NCI-H748 (cell line): ENCODE measurements at regions not wholly inside any gene's neighbourhood (a gene's known extent, or its start where the extent isn't known, plus 50 kb on each side); places are given as distances from the start of the nearest gene placed in this dataset.

ENCODE experiments used
- DNase-seq: peaks from one replicate; lab custom pipeline; 2025; ENCODE audit not compliant: unreplicated experiment; lab: John Stamatoyannopoulos, UW

DNA sequence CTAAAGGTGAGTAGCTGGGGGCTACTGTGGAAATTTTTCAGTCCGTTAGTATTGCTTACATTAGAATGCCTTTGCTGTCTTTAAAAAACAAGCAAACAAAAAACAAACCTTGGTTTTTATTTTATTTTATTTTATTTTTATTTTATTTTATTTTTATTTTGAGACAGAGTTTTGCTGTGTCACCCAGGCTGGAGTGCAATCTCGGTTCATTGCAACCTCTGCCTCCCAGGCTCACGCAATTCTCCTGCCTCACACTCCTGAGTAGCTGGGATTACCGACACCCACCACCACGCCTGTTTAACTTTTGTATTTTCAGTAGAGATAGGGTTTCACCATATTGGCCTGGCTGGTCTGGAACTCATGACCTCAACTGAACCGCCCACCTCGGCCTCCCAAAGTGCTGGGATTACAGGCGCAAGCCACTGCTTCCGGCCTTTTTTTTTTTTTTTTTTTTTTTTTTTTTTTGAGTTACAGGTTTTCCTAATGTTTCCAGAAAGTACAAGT, 732.6 kb downstream of the KCNJ3 start:
- DNase-seq: no peak

DNA sequence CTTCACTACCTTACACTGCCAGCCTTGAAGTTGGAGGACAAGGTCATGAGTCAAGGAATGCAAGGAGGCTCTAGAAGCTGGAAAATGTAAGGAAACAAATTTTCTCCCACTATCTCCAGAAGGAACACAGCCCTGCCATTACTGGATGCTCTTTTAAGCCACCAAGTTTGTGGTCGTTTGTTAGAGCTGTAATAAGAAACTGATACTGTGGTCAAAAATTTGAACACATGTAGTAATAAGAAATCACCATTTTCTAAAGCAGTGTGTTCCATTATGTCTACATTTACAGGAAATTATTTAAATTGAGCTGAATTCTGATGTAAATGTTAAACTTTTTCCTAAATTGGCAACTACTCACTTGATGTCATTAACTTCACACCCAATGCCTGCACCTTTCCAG, 729.0 kb downstream of the KCNJ3 start:
- DNase-seq: no peak

DNA sequence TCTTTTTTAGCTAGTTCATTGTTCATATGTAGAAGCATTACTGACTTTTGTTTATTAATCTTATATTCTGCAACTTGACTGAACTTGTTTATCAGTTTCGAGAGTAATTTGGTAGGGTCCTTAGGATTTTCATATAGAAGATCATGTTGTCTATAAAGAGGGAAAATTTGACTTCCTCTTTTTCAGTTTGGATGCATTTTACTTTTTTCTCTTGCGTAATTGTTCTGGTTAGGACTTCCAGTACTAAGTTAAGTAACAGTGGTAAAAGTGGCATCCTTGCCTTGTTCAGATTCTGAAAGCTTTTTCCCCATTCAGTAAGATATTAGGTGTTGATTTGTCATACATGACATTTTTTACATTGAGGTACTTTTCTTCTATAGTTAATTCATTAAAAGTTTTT, 726.0 kb downstream of the KCNJ3 start:
- no peak for DNase-seq

DNA sequence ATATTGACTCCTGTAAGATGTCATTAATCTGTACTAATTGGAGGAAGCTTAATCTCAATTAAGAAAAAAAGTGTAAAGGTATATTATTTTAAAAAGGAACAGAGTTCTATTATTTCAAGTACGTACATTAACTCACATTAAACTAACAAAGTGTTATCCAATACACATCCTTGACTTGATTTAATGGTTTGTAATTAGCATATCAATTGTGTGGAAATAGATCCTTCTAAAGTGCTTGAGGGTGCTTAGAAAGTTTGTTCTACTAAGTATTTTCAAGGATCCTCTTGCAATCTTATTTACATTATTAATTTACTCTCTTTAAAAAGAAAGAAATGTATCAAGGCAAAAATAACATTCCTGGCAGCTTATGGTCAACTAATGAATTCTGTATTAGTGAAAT, 720.3 kb downstream of the KCNJ3 start:
- no peak for DNase-seq

DNA sequence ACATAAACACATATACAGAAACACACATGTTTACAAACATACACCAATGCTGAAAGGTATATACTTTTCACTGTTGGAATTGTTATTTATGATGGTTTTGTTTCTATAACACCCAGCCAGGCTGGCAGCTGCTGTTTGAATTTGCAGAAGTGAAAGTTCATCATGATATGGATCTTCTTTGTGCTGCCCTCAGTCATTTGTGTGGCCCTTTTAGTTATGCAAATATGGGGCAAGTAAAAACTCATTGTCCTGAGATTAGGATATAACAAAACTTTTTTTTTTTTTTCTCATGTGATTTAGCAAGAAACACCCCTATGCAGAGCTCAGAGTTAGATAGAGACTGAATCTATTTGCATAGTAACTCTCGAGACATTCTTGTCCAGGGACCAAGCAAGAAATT, 714.1 kb downstream of the KCNJ3 start:
- no peak for DNase-seq

DNA sequence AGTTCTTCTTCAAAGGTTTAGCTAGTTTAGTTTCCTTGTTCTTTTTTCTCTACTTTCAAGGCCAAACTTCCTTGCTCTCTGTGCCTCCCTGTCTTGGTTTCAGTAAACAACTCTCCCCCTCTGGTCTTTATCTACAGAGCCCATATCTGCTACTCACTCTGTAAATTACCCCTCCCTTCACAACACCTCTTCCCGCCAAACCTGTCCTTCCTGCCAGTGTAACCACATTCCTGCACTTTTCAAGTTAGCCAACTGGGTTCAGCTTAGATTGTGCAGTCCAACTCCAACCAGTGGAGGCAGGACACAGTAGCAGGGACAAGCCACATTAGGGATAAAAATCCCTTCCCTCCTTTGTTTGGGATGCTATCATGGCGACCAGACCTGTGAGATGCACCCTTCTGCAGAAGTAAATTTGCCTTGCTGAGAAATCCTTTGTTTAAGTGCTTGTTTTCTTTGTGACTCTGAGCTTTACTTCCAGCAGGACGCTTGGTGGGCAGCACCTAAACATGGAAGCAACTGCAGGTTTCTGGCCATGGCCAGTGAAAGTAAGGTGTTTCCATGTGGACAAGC, 706.0 kb downstream of the KCNJ3 start:
- DNase-seq: no peak

DNA sequence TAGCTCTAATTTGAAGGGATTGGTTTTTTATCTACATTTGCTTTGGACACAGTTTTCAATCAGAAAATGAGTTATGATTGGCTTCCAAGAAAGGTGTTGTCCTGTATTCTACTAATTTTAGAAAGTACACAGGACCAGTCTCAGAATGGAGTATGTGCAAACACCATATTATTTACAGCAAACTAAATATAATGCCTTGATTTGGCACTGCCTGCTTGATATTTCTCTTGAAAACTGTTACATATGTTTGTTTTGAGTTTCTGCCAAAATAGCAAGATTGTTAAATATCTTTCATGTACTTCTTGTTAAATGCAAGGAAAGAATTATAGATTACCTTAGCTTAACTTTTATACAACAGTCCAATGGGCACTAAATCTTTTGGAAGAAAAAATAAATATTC, 694.9 kb downstream of the KCNJ3 start:
- peak; percentile 13 for DNase-seq

DNA sequence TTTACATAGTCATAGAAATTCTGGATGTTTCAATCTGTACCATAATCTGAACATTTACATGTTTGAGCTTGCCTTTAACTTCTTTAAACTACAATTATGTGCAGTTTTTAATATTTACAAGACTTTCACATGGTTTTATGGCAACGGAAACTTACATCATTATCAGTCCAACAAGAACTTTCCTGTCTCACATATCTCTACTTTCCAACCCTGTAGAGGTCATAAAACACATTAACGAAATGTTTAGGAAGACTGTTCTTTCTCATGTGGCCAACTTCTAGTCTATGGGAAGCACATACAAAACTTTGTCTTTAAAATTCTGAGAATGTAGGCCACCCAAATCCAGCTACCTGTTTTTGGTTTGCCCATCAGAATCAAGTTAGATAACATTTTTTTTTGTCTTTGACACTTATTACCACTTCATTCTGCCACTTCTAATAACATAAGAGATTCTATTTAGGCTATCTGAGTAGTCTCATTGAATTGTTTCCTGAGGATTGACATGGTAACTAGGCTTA, 693.2 kb downstream of the KCNJ3 start:
- no peak for DNase-seq

DNA sequence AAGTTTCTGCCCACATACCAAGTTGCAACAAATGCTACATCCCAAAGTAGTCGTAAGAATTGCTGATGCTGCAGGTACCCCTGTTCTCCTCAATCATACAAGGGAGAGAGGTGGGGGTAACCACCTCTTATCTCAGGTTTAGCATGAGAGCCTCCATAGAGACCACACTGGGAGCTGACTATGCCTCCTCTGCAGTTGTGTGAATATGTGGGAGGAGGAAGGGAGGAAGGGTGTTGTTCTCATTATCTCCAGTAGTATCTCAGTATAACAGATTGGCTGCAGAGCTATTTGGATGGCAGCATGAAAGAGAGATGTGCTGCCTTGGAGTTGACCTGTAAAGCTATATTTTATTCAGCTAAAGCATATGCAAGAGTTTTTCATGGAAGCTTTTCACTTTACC, 690.7 kb downstream of the KCNJ3 start:
- DNase-seq: no peak

DNA sequence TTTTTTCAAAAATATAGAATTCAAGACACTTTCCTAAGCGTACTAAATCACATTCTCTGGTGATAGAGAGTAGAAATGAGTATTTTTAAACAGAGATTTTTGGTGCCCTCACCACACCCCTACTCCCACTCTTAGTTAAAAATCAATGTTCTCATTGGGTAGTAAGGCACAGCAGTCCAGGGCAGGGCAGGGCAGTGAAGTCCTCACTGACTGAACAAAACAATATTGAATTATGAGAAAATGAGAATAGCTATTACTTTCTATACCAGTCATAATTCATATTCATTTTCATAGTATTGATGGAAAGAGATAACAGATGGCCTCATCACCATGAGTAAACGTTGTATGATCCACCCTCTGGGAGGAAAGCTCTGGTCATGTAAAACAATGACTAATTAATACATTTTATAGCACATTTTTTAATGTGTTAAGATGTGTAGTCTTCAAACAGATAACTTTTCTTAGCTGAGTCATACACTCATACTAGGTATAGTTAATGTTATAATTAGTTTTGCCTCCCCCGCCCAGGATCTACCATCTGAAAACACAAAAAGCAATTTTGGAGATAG, 686.1 kb downstream of the KCNJ3 start:
- DNase-seq: no peak

DNA sequence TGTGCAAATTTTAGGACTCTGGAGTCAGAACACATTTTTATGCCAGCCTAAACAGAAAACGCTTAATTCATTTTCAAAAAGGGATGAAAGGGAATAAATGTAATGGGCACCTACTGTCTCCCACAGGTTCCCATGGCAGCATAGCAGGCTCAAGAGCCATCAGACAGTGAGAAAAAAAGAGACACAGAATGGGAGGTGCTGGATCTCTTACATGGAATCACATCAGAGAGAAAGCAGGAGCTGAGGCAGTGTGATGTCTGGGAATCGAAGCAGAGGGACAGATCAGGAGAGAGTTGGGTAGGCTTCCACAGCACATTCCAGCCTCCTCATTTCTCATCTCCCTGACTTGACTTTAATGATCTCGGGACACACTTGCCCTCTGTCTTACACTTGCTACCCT, 684.3 kb downstream of the KCNJ3 start:
- DNase-seq: peak; percentile 43

DNA sequence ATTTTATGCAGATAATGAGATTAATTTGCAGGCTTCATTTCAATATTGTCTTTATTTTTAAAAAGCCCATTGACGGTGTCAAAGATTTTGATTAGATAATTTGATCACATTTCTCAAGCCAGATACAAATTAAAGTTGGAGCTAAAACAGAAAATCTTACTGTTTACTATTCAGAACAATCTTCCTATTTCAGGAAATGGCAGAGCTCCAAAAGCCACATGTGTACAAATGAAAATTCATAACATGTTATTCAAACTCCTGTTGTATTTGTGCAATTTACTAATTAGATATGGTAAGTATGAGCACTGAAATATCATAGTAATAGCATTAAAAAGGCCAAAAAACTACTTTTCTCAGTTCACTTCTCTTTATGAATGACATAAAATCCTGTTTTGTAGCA, 682.9 kb downstream of the KCNJ3 start:
- no peak for DNase-seq

DNA sequence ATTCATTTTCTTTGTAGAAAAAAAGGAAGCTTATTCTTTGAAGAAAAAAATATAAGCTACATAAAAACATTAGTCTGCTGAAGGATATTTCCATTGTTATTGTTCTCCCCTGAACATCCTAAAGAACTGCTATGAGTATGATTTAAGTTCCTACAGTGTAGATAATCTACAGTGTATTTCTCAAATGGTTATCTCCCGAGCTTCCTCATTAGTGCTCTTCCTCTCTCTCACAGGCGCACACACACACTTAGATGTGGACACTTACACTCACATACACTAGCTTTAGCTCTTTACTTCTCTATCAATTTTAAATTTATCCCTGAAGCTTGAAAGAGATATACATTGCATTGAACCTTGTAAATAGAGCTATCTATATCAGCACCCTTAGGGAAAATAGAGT, 681.0 kb downstream of the KCNJ3 start:
- no peak for DNase-seq

DNA sequence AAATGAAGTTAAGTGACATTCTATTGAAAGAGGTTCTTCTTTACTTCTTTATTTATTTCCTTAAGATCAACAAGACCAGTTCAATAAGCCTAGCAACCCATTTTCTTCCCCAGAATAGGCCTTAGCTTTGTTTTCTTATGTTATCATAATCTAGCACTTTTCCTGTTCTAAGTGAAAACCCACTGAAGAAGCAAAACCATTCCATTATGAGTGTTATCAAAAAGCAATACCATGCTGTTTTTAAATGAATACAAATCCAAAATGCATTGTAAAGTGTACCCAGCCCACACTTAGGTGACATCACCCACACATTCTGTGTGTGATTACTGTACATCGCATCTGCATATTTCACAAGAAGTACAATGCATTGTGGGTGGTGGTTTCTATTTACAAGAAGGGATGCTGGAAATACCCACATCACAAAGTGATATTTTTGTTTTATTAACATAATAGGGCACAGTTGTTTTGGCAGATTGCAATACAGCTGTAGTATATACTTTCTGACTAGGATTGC, 679.5 kb downstream of the KCNJ3 start:
- DNase-seq: no peak

DNA sequence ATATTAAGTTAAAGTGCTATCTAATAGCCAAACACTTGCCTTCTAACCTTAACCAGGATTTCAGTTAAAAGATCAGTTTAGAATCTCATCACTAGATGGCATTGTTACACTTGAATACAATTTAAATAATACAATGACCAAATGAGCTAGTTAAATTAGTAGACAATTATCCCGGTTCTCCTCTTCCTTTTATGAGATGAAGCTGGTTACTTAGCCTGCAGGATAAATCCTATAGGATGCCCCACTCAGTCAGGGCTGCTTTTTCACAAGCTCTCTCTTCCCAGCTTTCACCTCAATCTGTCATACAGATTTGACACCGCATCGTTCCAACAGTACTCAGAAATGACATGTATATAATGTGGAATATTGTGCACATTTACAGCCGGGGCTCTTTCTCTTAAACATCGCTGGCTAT, 678.8 kb downstream of the KCNJ3 start:
- DNase-seq: peak; percentile 72

DNA sequence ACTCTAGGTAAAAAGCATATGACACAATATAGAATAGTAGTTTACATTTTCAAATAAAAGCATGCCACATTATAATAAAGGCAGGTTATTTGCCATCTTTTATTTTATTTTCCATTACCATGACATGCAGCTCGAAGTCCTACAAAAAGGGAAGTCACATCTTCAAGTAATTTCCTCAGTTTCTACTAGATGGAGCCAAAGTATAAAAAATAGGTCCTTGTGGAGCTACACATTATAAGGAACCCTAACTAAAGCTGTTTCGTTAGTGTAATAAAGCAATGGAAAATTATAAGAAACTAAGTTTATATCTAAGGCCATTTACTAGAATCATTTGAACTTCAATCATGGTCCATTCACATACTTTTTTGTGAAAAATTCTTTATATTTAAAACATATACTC, 674.5 kb downstream of the KCNJ3 start:
- peak; percentile 48 for DNase-seq

DNA sequence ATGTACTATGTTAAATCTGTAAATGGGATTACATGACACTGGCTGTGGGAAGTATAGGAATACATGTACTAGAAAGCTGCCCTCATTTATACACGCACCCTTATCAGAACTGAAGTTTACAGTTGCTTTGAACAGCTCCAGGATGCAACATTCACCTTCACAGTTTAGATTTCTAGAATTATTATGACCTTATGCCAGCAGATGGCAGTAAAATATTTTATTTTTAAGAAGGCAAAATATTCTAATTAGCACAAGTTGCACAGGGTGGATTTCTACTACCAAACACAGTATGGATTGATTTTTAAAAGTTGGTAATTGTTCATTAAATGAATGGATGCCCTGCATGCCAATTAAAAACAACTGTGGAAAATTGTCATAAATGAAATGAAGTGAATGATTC, 670.4 kb downstream of the KCNJ3 start:
- peak; percentile 39 for DNase-seq

DNA sequence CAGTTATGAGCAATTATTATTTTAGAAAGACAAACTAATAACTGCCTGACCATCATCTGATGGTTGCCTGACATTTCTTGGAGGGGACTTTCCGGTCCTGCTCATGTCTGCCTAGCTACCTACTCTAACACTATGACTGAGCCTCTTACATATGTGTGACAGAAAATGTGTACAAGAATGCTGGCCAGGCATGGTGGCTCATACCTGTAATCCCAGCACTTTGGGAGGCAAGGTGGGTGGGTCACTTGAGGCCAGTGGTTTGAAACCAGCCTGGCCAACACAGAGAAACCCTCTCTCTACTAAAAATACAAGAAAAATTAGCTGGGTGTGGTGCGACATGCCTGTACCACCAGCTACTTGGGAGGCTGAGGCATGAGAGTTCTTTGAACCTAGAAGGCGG, 666.3 kb downstream of the KCNJ3 start:
- DNase-seq: no peak

DNA sequence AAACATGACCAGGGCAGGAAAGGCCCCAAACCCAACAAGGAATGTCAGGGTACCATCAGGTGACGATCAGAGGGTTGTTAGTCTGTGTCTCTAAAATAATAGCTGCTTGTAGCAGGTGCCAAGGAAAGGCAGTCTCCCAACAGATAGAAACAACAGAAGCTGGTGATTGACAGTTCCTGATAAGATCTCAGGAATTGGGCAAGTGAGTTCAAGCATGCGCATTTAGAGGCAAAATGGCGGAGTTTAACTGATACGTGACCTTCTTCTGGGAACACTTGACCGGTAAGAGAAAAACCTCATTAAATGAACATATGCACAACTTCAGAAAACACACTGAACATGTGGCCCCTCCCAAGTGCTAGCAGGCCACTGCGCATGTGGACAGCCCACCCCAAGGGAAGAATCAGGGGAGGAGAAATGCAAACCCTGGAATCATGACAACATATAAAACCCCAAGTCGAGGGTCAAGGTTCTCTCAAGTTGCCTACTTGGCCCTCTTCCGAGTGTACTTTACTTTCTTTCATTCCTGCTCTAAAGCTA, 664.9 kb downstream of the KCNJ3 start:
- DNase-seq: no peak

DNA sequence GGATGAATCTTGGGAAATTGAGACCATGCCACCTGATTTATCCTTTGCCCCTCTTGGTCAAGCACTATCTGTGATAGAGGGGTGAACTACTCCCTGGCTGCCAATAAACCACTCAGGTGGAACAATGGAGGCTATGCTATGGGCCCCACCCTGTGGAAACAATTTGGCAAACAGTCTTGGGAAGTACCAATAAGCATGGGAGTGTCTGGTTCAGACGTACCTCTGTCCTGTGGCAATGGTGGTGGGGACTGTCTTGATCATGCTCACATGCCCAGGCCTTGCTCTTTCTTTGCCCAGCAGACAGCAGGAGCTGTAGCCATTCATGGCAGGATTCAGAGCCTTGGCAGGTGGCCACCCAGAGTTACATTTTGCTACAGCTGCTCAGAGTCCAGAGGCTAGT, 658.7 kb downstream of the KCNJ3 start:
- no peak for DNase-seq

DNA sequence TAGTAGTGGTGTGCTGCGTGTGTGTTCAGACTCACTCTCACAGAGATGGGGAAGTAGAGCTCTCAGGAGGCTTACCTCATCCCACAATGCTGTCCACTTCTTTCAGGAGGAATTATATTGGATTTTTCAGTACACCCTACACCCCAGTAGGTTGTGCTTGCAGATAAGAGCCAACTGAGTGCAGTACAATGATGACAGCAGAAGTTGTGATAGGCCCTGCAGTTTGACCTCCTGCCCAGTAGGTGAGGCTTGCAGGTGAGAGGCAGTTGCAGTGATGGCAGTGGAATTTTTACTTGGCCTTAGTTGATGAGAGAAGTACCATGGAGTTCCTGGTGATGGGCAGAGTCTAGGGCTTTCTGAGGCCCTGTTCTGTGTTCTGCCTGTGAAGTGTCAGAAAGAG, 657.8 kb downstream of the KCNJ3 start:
- no peak for DNase-seq

DNA sequence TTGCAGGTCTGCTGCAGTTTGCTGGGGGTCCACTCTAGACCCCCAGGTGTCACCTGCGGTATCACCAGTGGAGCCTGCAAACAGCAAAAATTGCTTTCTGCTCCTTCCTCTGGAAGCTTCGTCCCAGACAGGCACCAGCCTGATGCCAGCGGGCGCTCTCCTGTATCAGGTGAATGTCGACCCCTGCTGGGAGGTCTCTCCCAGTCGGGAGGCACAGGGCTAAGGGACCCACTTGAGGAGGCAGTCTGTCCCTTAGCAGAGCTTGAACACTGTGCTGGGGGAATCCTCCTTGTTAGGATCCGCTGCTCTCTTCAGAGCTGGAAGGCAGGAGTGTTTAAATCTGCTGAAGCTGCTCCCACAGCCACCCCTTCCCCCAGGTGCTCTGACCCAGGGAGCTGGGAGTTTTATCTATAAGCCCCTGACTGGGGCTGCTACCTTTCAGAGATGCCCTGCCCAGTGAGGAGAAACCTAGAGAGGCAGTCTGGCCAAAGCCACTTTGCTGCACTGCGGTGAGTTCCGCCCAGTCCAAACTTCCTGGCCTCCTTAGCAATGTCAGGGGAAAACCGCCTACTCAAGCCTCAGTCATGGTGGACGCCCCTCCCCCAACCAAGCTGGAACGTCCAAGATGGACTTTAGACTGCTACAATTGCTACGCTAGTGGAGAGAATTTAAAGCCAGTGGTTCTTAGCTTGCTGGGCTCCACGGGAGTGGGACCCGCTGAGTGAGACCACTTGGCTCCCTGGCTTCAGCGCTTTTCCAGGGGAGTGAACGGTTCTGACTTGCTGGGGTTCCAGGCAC, 652.5 kb downstream of the KCNJ3 start:
- no peak for DNase-seq
